ENCODE measurements at regions not wholly inside any gene's neighbourhood (a gene's known extent, or its start where the extent isn't known, plus 50 kb on each side); places are given as distances from the start of the nearest gene placed in this dataset.

DNA sequence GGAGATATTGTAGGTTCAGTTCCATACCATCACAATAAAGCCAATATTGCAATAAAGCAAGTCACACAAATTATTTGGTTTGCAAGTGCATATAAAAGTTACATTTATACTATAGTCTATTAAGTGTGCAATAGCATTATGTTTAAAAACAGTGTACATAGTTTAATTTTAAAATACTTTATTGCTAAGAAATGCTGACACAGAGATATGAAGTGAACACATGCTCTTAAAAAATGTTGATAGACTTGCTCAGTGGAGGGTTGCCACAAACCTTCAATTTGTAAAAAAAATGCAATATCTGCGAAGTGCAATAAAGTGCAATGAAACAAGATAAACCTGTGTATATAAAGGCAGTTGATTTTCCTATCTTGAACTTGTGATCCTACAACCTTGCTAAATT is 161.5 kb downstream of the PRDM13 start:
- TF ChIP-seq, protein P1, sequence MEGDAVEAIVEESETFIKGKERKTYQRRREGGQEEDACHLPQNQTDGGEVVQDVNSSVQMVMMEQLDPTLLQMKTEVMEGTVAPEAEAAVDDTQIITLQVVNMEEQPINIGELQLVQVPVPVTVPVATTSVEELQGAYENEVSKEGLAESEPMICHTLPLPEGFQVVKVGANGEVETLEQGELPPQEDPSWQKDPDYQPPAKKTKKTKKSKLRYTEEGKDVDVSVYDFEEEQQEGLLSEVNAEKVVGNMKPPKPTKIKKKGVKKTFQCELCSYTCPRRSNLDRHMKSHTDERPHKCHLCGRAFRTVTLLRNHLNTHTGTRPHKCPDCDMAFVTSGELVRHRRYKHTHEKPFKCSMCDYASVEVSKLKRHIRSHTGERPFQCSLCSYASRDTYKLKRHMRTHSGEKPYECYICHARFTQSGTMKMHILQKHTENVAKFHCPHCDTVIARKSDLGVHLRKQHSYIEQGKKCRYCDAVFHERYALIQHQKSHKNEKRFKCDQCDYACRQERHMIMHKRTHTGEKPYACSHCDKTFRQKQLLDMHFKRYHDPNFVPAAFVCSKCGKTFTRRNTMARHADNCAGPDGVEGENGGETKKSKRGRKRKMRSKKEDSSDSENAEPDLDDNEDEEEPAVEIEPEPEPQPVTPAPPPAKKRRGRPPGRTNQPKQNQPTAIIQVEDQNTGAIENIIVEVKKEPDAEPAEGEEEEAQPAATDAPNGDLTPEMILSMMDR (IDR thresholded peaks at IDR 0.05; ENCODE audit: unreplicated experiment): no peak
- no peak overlapping the region for H3K27ac Mint-ChIP-seq (ENCODE audit: unreplicated experiment)
- H3K9me3 Mint-ChIP-seq (ENCODE audit: unreplicated experiment): peaks cover 5% of the 10 kb centered on the region
- DNase-seq (ENCODE audit: low spot score): no peak
- H3K4me3 Mint-ChIP-seq (ENCODE audit: unreplicated experiment): no peak overlapping the region
- no peaks in the 10 kb centered on the region for H3K4me1 Mint-ChIP-seq (ENCODE audit: unreplicated experiment)
- H3K36me3 Mint-ChIP-seq (ENCODE audit: low read depth, unreplicated experiment): no peaks in the 10 kb centered on the region
- H3K27me3 Mint-ChIP-seq (ENCODE audit: unreplicated experiment): no peaks in the 10 kb centered on the region

DNA sequence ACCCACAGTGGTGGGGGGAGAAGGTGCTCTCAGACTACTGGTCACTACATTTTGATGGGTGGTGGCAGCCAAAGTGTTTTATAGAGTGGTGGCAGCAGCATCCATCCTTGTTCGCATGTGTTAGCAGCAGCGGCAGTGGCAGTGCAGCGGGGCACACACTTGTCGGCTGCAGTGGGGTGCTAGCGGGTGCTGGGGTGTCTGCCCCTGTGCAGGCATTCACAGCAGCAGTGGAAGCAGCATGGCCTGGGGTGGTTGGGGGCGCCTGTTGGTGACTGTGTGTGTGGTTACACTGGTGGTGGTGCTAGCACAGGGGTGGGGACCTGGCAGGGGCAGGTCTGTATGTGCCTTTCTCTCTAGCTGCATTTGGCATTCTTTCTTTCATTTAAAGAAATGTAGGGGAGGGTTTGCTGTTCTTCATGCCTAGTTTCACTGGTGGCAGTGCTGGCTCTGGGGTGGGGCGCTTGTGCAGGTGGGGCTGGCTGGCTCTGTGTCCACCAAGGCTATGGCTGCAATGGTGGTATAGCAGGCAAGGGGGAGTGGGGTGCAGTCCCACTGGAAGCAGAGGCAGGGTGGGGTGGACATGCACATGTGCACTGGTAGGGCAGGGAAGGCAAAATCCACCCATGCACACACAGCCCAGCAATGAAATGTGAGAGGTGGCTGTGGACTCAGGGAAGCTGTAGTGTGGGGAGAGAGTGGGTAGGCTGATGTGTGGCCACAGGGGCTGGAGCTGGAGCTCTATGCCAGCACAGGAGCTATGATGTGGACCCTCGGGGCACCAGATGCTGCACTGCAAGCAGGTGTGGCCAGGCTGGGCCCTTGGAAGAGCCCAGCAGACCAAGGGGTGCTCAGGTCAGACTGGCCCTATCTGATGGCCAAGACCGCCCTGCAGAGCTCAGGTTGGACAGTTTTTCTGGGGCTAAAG is 173.3 kb downstream of the PRDM13 start:
- no peaks in the 10 kb centered on the region for H3K27me3 Mint-ChIP-seq (ENCODE audit: unreplicated experiment)
- H3K4me1 Mint-ChIP-seq (ENCODE audit: unreplicated experiment): no peaks in the 10 kb centered on the region
- TF ChIP-seq, protein P1 (IDR thresholded peaks at IDR 0.05; ENCODE audit: unreplicated experiment): no peak
- no peaks in the 10 kb centered on the region for H3K9me3 Mint-ChIP-seq (ENCODE audit: unreplicated experiment)
- no peak overlapping the region for H3K27ac Mint-ChIP-seq (ENCODE audit: unreplicated experiment)
- DNase-seq (ENCODE audit: low spot score): no peak
- H3K4me3 Mint-ChIP-seq (ENCODE audit: unreplicated experiment): no peak overlapping the region
- no peaks in the 10 kb centered on the region for H3K36me3 Mint-ChIP-seq (ENCODE audit: low read depth, unreplicated experiment)

- no peaks in the 10 kb centered on the region for H3K4me1 Mint-ChIP-seq (ENCODE audit: unreplicated experiment)
- TF ChIP-seq, protein P1 (IDR thresholded peaks at IDR 0.05; ENCODE audit: unreplicated experiment): no peak
- no peaks in the 10 kb centered on the region for H3K9me3 Mint-ChIP-seq (ENCODE audit: unreplicated experiment)
- no peaks in the 10 kb centered on the region for H3K36me3 Mint-ChIP-seq (ENCODE audit: low read depth, unreplicated experiment)
- H3K27me3 Mint-ChIP-seq (ENCODE audit: unreplicated experiment): no peaks in the 10 kb centered on the region
- DNase-seq (ENCODE audit: low spot score): no peak
- H3K27ac Mint-ChIP-seq (ENCODE audit: unreplicated experiment): no peak overlapping the region
- no peak overlapping the region for H3K4me3 Mint-ChIP-seq (ENCODE audit: unreplicated experiment)
These were observed 173.9 kb downstream of the PRDM13 start for GRCh38 chr6:99780556-99780885.

DNA sequence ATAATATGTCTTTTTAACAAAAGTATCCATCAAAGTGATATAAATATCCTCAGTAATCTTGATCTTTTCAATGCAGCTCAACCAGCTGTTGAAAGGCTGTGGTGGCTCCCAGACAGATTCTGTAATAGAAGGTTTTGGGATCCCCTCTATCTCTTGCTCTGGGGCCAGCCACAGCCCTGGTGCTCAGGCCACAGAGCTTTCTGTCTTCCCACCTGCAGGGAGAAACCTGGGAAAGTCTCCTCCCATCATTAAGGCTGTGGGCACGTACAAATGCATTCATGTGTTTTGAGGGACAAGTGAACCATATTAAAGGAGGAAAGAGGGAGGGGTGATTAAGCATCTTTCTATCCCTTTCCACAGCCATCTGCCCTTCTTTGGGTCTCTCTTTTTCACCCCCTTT is 183.1 kb downstream of the PRDM13 start:
- H3K4me3 Mint-ChIP-seq (ENCODE audit: unreplicated experiment): no peak overlapping the region
- TF ChIP-seq, protein P1 (IDR thresholded peaks at IDR 0.05; ENCODE audit: unreplicated experiment): no peak
- no peak for DNase-seq (ENCODE audit: low spot score)
- H3K36me3 Mint-ChIP-seq (ENCODE audit: low read depth, unreplicated experiment): no peaks in the 10 kb centered on the region
- H3K27me3 Mint-ChIP-seq (ENCODE audit: unreplicated experiment): no peaks in the 10 kb centered on the region
- H3K4me1 Mint-ChIP-seq (ENCODE audit: unreplicated experiment): no peaks in the 10 kb centered on the region
- H3K27ac Mint-ChIP-seq (ENCODE audit: unreplicated experiment): no peak overlapping the region
- H3K9me3 Mint-ChIP-seq (ENCODE audit: unreplicated experiment): no peaks in the 10 kb centered on the region

DNA sequence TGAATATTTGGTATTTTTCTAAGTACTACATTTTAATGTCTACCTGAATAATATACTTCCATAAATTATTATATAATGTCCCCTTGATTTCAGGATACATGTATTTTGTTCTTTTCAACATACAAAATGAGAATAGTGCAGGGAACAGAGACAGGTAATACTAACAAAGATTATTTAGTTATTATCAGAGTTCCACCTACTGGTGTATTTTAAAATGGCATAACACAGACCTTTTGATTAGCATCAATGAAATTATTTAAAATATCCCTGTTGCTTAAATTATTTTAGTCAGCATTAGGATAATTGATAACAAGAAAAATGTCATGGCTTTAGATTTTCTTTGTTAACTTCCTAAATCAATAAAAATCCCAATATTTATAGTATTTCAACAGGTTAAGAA is 184.0 kb downstream of the PRDM13 start:
- Mint-ChIP-seq H3K27ac (ENCODE audit: unreplicated experiment) (no peak overlapping the region), H3K27me3 (ENCODE audit: unreplicated experiment) (no peaks in the 10 kb centered on the region), H3K36me3 (ENCODE audit: low read depth, unreplicated experiment) (no peaks in the 10 kb centered on the region), H3K9me3 (ENCODE audit: unreplicated experiment) (no peaks in the 10 kb centered on the region), H3K4me1 (ENCODE audit: unreplicated experiment) (no peaks in the 10 kb centered on the region), H3K4me3 (ENCODE audit: unreplicated experiment) (no peak overlapping the region)
- DNase-seq (ENCODE audit: low spot score): no peak
- TF ChIP-seq, protein P1 (IDR thresholded peaks at IDR 0.05; ENCODE audit: unreplicated experiment): peak; percentile 66
